BJ (cell line): ENCODE measurements at regions not wholly inside any gene's neighbourhood (a gene's known extent, or its start where the extent isn't known, plus 50 kb on each side); places are given as distances from the start of the nearest gene placed in this dataset.

Source experiments
- CTCF ChIA-PET: fragments of 350-600 bp; formaldehyde crosslinking; extraction: SDS; loops from one replicate; lab custom pipeline; 2021; ENCODE audit warnings: antibody characterized with exemption, inconsistent platforms; lab: Yijun Ruan, JAX
- POLR2A ChIA-PET: fragments of 300-600 bp; sonication (Branson Sonifier 250); formaldehyde crosslinking; extraction: SDS; loops from one replicate; lab custom pipeline; 2021; ENCODE audit warnings: antibody characterized with exemption; lab: Charles Lee
- DNase-seq: peaks from one replicate; pipeline ENCODE4 v3.0.0-alpha.2; 2011; ENCODE audit warnings: low read depth
- H3K27me3 ChIP-seq: 2 replicates; pipeline ENCODE4 v1.6.0; 2011; ENCODE audit warnings: low read length; ENCODE audit not compliant: control insufficient read depth, insufficient read depth
- H3K36me3 ChIP-seq: 2 replicates; pipeline ENCODE4 v1.5.1; 2011; ENCODE audit warnings: low read length; ENCODE audit not compliant: control insufficient read depth, insufficient read depth
- H3K4me3 ChIP-seq: 2 replicates; pipeline ENCODE4 v1.5.1; 2011; ENCODE audit warnings: low read depth, mild to moderate bottlenecking, control low read depth, low read length
- CTCF ChIP-seq: IDR thresholded peaks from 2 replicates; pipeline ENCODE4 v1.5.1; 2011; ENCODE audit warnings: low read depth, mild to moderate bottlenecking, control low read depth, inconsistent platforms, low read length, moderate library complexity; ENCODE audit not compliant: insufficient read depth

- no peak for DNase-seq
- H3K4me3 ChIP-seq = no peak overlapping the region
- no peaks in the 10 kb centered on the region for H3K36me3 ChIP-seq
- no peak for TF ChIP-seq CTCF
- ChIA-PET POLR2A (no interaction called here), CTCF (no interaction called here)
- no peaks in the 10 kb centered on the region; the same call in 1 of the 2 replicates for H3K27me3 ChIP-seq
Observed at GRCh38 chr9:87229108-87229507, 268.6 kb upstream of the DAPK1 start.

GRCh38 chr9:87233431-87233830 lies 264.2 kb upstream of the DAPK1 start:
- no peak for TF ChIP-seq CTCF
- no peak for DNase-seq
- ChIA-PET POLR2A (no interaction called here), CTCF (no interaction called here)
- Histone ChIP-seq H3K36me3 (no peaks in the 10 kb centered on the region), H3K4me3 (no peak overlapping the region), H3K27me3 (no peaks in the 10 kb centered on the region; the same call in 1 of the 2 replicates)

GRCh38 chr9:87233899-87234455 lies 263.7 kb upstream of the DAPK1 start:
- ChIA-PET CTCF (interaction anchor here (0.9 kb wide), 1 partner anchor 21 kb away, joined by 3 read pairs; no protein-coding TSS in a partner anchor), POLR2A (no interaction called here)
- no peak for DNase-seq
- TF ChIP-seq CTCF = no peak
- Histone ChIP-seq H3K4me3 (no peak overlapping the region), H3K36me3 (no peaks in the 10 kb centered on the region), H3K27me3 (no peaks in the 10 kb centered on the region; the same call in 1 of the 2 replicates)

GRCh38 chr9:87234854-87235253 lies 262.8 kb upstream of the DAPK1 start:
- H3K27me3 ChIP-seq = no peaks in the 10 kb centered on the region
- no peak for TF ChIP-seq CTCF
- no peak overlapping the region for H3K4me3 ChIP-seq
- POLR2A ChIA-PET = no interaction called here
- CTCF ChIA-PET = interaction anchor here (0.9 kb wide), 1 partner anchor 21 kb away, joined by 3 read pairs; no protein-coding TSS in a partner anchor
- H3K36me3 ChIP-seq = no peaks in the 10 kb centered on the region
- no peak for DNase-seq

- Histone ChIP-seq H3K36me3 (no peaks in the 10 kb centered on the region), H3K4me3 (no peak overlapping the region), H3K27me3 (no peaks in the 10 kb centered on the region)
- peak; percentile 19 for DNase-seq
- ChIA-PET CTCF (no interaction called here), POLR2A (no interaction called here)
- TF ChIP-seq CTCF = no peak
Observed at GRCh38 chr9:87236546-87236945, 261.1 kb upstream of the DAPK1 start.
